GM12878 (cell line): ENCODE measurements at regions not wholly inside any gene's neighbourhood (a gene's known extent, or its start where the extent isn't known, plus 50 kb on each side); places are given as distances from the start of the nearest gene placed in this dataset.

Source experiments
- BHLHE40 ChIP-seq, 2 experiments: fragments of 450-650 bp in 1 of 2; IDR thresholded peaks; 2 replicates each; pipeline ENCODE4 v1.6.1; 2011 to 2017; ENCODE audit warnings: low read depth in 2 of 2, borderline replicate concordance in 1 of 2, improper control_type of control experiment in 1 of 2, low read length in 1 of 2, mild to moderate bottlenecking in 1 of 2
- CHD4 ChIP-seq: fragments of 200-600 bp; sonication (generic); IDR thresholded peaks from 2 replicates; pipeline ENCODE4 v1.6.1; 2016; ENCODE audit warnings: mild to moderate bottlenecking
- CREM ChIP-seq: IDR thresholded peaks from 2 replicates; pipeline ENCODE4 v1.6.1; 2014; ENCODE audit warnings: antibody characterized with exemption, low read depth
- EP300 ChIP-seq, 2 experiments: fragments of 150-350 bp in 1 of 2; IDR thresholded peaks; 2 replicates each; pipeline ENCODE4 v1.6.1; 2011 to 2012; ENCODE audit warnings: low read depth in 2 of 2, low read length in 2 of 2, borderline replicate concordance in 1 of 2, improper control_type of control experiment in 1 of 2, inconsistent platforms in 1 of 2; ENCODE audit not compliant: control insufficient read depth in 1 of 2
- HCFC1 ChIP-seq: fragments of 150-350 bp; IDR thresholded peaks from 2 replicates; pipeline ENCODE4 v1.6.1; 2014; ENCODE audit warnings: low read length
- NFXL1 ChIP-seq: fragments of 450-650 bp; IDR thresholded peaks from 2 replicates; pipeline ENCODE4 v1.6.1; 2017; ENCODE audit warnings: antibody characterized with exemption, mild to moderate bottlenecking, borderline replicate concordance
- RAD51 ChIP-seq: fragments of 450-650 bp; IDR thresholded peaks from 2 replicates; pipeline ENCODE4 v1.6.1; 2016; ENCODE audit warnings: moderate library complexity, mild to moderate bottlenecking, inconsistent platforms
- SIN3A ChIP-seq: IDR thresholded peaks from 2 replicates; pipeline ENCODE4 v1.6.1; 2012; ENCODE audit warnings: low read depth, low read length, improper control_type of control experiment
- YY1 ChIP-seq: IDR thresholded peaks from 2 replicates; pipeline ENCODE4 v1.6.1; 2011; ENCODE audit warnings: low read depth, mild to moderate bottlenecking, low read length
- TF ChIP-seq, protein P1 (sequence below), 3 experiments: IDR thresholded peaks in 2 of 3; conservative IDR thresholded peaks in 1 of 3; 2 replicates each; pipeline ENCODE4 v1.5.1; 2011; ENCODE audit warnings: low read depth in 3 of 3, low read length in 3 of 3, mild to moderate bottlenecking in 3 of 3, control low read depth in 2 of 3, moderate library complexity in 2 of 3, inconsistent platforms in 1 of 3, mixed read lengths in 1 of 3; ENCODE audit not compliant: control insufficient read depth in 2 of 3, insufficient read depth in 1 of 3; ENCODE audit errors: extremely low read depth in 1 of 3
- TF ChIP-seq, protein P2 (sequence below): IDR thresholded peaks from 2 replicates; pipeline ENCODE4 v1.6.1; 2011; ENCODE audit warnings: low read depth, low read length, improper control_type of control experiment, borderline replicate concordance

DNA sequence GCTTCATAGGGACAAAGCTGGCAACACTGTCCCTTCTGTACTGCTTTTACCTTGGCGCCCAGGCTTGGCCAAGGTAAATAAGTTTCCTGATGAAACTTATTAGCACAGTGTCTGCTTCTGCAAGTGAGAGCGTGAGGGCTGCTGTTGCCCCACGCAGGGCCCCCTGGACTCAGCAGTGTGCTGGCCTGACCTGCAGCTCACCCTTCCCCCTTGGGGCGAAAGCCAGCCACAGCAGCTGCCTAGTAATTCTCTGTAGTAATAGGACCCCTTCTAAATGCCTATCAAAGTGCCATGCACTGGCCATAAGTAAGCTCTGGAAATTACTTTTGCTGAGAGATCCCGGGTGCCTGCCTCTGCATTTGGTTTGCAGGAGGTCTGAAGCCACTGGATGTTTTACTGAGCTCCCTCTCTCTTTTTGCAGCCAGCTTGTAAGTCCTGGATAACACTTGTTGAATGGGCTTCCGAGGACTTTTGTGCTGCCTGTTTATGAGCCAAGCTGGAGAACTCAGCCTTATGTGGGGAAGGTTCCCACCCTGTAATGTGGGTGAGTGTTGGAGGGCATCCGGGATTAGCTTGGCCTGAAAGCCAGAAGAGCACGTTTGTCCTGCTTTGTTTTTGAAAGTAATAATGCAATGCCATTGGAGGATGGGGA is 293.9 kb downstream of the C7orf25 start:
- TF ChIP-seq, protein P1, sequence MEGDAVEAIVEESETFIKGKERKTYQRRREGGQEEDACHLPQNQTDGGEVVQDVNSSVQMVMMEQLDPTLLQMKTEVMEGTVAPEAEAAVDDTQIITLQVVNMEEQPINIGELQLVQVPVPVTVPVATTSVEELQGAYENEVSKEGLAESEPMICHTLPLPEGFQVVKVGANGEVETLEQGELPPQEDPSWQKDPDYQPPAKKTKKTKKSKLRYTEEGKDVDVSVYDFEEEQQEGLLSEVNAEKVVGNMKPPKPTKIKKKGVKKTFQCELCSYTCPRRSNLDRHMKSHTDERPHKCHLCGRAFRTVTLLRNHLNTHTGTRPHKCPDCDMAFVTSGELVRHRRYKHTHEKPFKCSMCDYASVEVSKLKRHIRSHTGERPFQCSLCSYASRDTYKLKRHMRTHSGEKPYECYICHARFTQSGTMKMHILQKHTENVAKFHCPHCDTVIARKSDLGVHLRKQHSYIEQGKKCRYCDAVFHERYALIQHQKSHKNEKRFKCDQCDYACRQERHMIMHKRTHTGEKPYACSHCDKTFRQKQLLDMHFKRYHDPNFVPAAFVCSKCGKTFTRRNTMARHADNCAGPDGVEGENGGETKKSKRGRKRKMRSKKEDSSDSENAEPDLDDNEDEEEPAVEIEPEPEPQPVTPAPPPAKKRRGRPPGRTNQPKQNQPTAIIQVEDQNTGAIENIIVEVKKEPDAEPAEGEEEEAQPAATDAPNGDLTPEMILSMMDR (IDR thresholded peaks at IDR 0.05 in 2 of 3, conservative IDR thresholded peaks at IDR 0.05 in 1 of 3; ENCODE audit: control insufficient read depth in 2 of 3, extremely low read depth in 1 of 3, insufficient read depth in 1 of 3, low read depth in 3 of 3, low read length in 3 of 3), result no peak
- no peak for TF ChIP-seq BHLHE40 (IDR thresholded peaks at IDR 0.05; ENCODE audit: borderline replicate concordance in 1 of 2, low read depth in 2 of 2, low read length in 1 of 2)
- no peak for TF ChIP-seq YY1
- no peak for TF ChIP-seq CREM
- TF ChIP-seq RAD51, result no peak
- no peak for TF ChIP-seq EP300 (IDR thresholded peaks at IDR 0.05; ENCODE audit: borderline replicate concordance in 1 of 2, control insufficient read depth in 1 of 2, low read depth in 2 of 2, low read length in 2 of 2)
- no peak for TF ChIP-seq NFXL1
- TF ChIP-seq, protein P2, sequence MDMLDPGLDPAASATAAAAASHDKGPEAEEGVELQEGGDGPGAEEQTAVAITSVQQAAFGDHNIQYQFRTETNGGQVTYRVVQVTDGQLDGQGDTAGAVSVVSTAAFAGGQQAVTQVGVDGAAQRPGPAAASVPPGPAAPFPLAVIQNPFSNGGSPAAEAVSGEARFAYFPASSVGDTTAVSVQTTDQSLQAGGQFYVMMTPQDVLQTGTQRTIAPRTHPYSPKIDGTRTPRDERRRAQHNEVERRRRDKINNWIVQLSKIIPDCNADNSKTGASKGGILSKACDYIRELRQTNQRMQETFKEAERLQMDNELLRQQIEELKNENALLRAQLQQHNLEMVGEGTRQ, result no peak
- no peak for TF ChIP-seq HCFC1
- TF ChIP-seq CHD4, result no peak
- TF ChIP-seq SIN3A, result no peak
